GM18507 (cell line): ENCODE measurements at regions not wholly inside any gene's neighbourhood (a gene's known extent, or its start where the extent isn't known, plus 50 kb on each side); places are given as distances from the start of the nearest gene placed in this dataset.

Experiments
- DNase-seq: peaks from one replicate; pipeline ENCODE4 v3.0.0; 2011; ENCODE audit warnings: low read depth; ENCODE audit not compliant: insufficient read length; ENCODE audit errors: extremely low spot score
- FAIRE-seq: peaks from 2 replicates; lab custom pipeline; 2011; peaks lifted over from hg19 to GRCh38; lab: Jason Lieb, UNC

- DNase-seq (no peak), FAIRE-seq (no peak)
Measured at GRCh38 chrX:45955661-45956060, 589.6 kb downstream of the ZNF674 start.

GRCh38 chrX:45954026-45954425, 591.2 kb downstream of the ZNF674 start:
- FAIRE-seq (no peak), DNase-seq (no peak)

- DNase-seq (no peak), FAIRE-seq (no peak)
Measured at GRCh38 chrX:45952030-45952429, 593.2 kb downstream of the ZNF674 start.

GRCh38 chrX:45935408-45935807, 609.8 kb downstream of the ZNF674 start:
- DNase-seq = no peak
- no peak for FAIRE-seq

- FAIRE-seq (no peak), DNase-seq (no peak)
Measured at GRCh38 chrX:45912316-45912715, 632.9 kb downstream of the ZNF674 start.

GRCh38 chrX:45907786-45908185, 637.4 kb downstream of the ZNF674 start:
- DNase-seq = no peak
- FAIRE-seq = no peak

- DNase-seq (no peak), FAIRE-seq (no peak)
Measured at GRCh38 chrX:45903781-45904201, 641.4 kb downstream of the ZNF674 start.

GRCh38 chrX:45900766-45901615, 644.2 kb downstream of the ZNF674 start:
- no peak for FAIRE-seq
- no peak for DNase-seq

GRCh38 chrX:45894864-45895645, 650.2 kb downstream of the ZNF674 start:
- FAIRE-seq (no peak), DNase-seq (no peak)

GRCh38 chrX:45889471-45889870, 655.8 kb downstream of the ZNF674 start:
- FAIRE-seq (no peak), DNase-seq (no peak)

GRCh38 chrX:45888518-45888917, 656.7 kb downstream of the ZNF674 start:
- FAIRE-seq (no peak), DNase-seq (no peak)

GRCh38 chrX:45885931-45886330, 659.3 kb downstream of the ZNF674 start:
- no peak for FAIRE-seq

GRCh38 chrX:45879512-45879911, 665.7 kb downstream of the ZNF674 start:
- FAIRE-seq (no peak), DNase-seq (no peak)

More at GRCh38 chrX:45885931-45886330, 659.3 kb downstream of the ZNF674 start:
- no peak for DNase-seq

- no peak for DNase-seq
- no peak for FAIRE-seq
Measured at GRCh38 chrX:45876206-45876605, 669.0 kb downstream of the ZNF674 start.

- no peak for FAIRE-seq
- DNase-seq = no peak
Measured at GRCh38 chrX:45873781-45874180, 671.4 kb downstream of the ZNF674 start.

GRCh38 chrX:45872480-45872879, 671.8 kb upstream of the DIPK2B start:
- no peak for DNase-seq
- FAIRE-seq = no peak

- DNase-seq (no peak), FAIRE-seq (peak; percentile 18)
Measured at GRCh38 chrX:45868425-45868824, 667.7 kb upstream of the DIPK2B start.

- no peak for DNase-seq
- FAIRE-seq = no peak
Measured at GRCh38 chrX:45862801-45863200, 662.1 kb upstream of the DIPK2B start.

GRCh38 chrX:45860450-45860849, 659.8 kb upstream of the DIPK2B start:
- FAIRE-seq (no peak), DNase-seq (no peak)

GRCh38 chrX:45859407-45859806, 658.7 kb upstream of the DIPK2B start:
- FAIRE-seq = no peak
- no peak for DNase-seq

- FAIRE-seq (no peak), DNase-seq (no peak)
Measured at GRCh38 chrX:45852884-45853283, 652.2 kb upstream of the DIPK2B start.
